GM12801 (cell line): ENCODE measurements at regions not wholly inside any gene's neighbourhood (a gene's known extent, or its start where the extent isn't known, plus 50 kb on each side); places are given as distances from the start of the nearest gene placed in this dataset.

ENCODE experiments used
- CTCF ChIP-seq: IDR thresholded peaks from one replicate; pipeline ENCODE4 v1.5.1; 2011; ENCODE audit warnings: control low read depth; ENCODE audit not compliant: insufficient read length; ENCODE audit errors: extremely low read depth

- peak; percentile 60 for TF ChIP-seq CTCF
Observed at GRCh38 chr6:41424370-41425058, 89.1 kb downstream of the NCR2 start.

GRCh38 chr6:41425511-41425910 lies 90.1 kb downstream of the NCR2 start:
- no peak for TF ChIP-seq CTCF

GRCh38 chr6:41426438-41426851 lies 91.0 kb downstream of the NCR2 start:
- no peak for TF ChIP-seq CTCF

- TF ChIP-seq CTCF: no peak
Observed at GRCh38 chr6:41426888-41427641, 91.7 kb downstream of the NCR2 start.

GRCh38 chr6:41427642-41428335 lies 92.4 kb downstream of the NCR2 start:
- no peak for TF ChIP-seq CTCF

- TF ChIP-seq CTCF: no peak
Observed at GRCh38 chr6:41428336-41428995, 93.1 kb downstream of the NCR2 start.

- no peak for TF ChIP-seq CTCF
Observed at GRCh38 chr6:41428996-41429421, 93.6 kb downstream of the NCR2 start.
